PC-9 (cell line): ENCODE measurements at regions not wholly inside any gene's neighbourhood (a gene's known extent, or its start where the extent isn't known, plus 50 kb on each side); places are given as distances from the start of the nearest gene placed in this dataset.

Experiments used
- CTCF ChIP-seq: fragments of 200-600 bp; sonication (generic); conservative IDR thresholded peaks from 2 replicates; pipeline ENCODE4 v1.6.1; 2017; ENCODE audit warnings: mixed run types, antibody characterized with exemption, mild to moderate bottlenecking, moderate library complexity
- EZH2 ChIP-seq: fragments of 200-600 bp; sonication (generic); IDR thresholded peaks from 2 replicates; pipeline ENCODE4 v1.8.0; 2017; ENCODE audit warnings: antibody characterized with exemption, low read depth

GRCh38 chr3:115245438-115245837, 98.3 kb upstream of the ZBTB20 start:
- TF ChIP-seq CTCF (no peak), EZH2 (no peak)
